ENCODE measurements at regions not wholly inside any gene's neighbourhood (a gene's known extent, or its start where the extent isn't known, plus 50 kb on each side); places are given as distances from the start of the nearest gene placed in this dataset.

DNA sequence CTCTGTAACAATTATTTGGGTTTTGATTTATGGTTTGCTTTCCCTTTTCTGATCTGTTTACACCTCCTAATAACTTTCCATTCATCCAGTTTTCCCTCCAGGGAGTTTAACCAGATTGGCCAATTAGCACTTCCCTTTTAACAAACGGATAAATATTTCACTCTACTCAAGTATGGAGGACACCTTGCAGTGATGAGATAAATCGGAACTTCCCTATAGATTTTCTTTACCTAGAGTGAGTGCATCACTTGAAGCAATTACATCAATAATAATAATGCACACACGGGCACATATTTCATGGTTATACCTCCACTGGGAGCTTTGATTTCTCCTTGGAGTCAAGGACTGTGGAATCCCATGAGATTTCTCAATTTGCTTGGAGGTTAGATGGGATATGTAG is 239.1 kb upstream of the CFAP20DC start:
- TF ChIP-seq, protein P1, sequence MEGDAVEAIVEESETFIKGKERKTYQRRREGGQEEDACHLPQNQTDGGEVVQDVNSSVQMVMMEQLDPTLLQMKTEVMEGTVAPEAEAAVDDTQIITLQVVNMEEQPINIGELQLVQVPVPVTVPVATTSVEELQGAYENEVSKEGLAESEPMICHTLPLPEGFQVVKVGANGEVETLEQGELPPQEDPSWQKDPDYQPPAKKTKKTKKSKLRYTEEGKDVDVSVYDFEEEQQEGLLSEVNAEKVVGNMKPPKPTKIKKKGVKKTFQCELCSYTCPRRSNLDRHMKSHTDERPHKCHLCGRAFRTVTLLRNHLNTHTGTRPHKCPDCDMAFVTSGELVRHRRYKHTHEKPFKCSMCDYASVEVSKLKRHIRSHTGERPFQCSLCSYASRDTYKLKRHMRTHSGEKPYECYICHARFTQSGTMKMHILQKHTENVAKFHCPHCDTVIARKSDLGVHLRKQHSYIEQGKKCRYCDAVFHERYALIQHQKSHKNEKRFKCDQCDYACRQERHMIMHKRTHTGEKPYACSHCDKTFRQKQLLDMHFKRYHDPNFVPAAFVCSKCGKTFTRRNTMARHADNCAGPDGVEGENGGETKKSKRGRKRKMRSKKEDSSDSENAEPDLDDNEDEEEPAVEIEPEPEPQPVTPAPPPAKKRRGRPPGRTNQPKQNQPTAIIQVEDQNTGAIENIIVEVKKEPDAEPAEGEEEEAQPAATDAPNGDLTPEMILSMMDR (IDR thresholded peaks at IDR 0.05; ENCODE audit: low read depth, low read length) = no peak
- no peaks in the 10 kb centered on the region for H3K36me3 ChIP-seq
- H3K27ac ChIP-seq = no peak overlapping the region
- no peaks in the 10 kb centered on the region for H3K4me1 ChIP-seq (ENCODE audit: low read depth)
- no peaks in the 10 kb centered on the region for H3K27me3 ChIP-seq
- DNase-seq (ENCODE audit: low read depth in 1 of 2, low spot score in 1 of 2) = no peak
- no peaks in the 10 kb centered on the region for H3K9me3 ChIP-seq (ENCODE audit: low read depth)
- no peak overlapping the region for H3K4me3 ChIP-seq

DNA sequence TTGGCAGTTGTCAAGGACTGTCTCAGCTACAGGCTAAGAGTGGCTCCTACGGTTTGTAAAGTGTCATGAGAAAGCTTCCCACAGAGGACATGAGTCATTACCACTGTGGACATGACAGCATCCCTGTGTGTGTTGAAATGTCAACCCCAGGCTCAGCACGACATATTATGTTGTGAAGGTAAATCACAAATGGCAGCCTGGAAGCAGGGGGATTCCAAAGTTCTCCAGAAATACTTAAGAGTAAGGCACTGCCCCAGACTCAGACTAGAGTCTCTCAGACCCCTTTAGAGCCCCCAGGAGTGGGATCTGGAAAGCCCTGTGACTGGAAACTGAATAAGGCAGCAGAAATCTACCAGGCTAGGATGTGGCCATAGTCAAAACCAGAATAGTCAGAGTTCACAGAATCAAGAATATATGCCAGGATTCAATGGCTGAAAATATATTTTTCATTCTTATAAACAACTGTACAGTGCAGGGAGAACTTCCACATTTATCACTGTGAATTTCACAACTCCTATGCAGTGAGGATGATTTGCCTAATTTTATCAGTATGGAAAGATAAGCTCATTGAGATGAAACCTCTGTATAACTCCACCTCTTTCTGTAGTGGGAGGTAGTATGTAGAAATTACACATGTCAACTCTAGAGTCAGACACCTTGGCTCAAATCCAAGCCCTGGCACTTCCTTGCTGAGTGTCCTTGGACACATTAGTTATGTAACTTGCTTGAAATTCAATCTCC is 237.1 kb upstream of the CFAP20DC start:
- no peak overlapping the region for H3K4me3 ChIP-seq
- no peaks in the 10 kb centered on the region for H3K9me3 ChIP-seq (ENCODE audit: low read depth)
- no peaks in the 10 kb centered on the region for H3K4me1 ChIP-seq (ENCODE audit: low read depth)
- no peaks in the 10 kb centered on the region for H3K36me3 ChIP-seq
- H3K27me3 ChIP-seq = no peaks in the 10 kb centered on the region
- no peak overlapping the region for H3K27ac ChIP-seq
- DNase-seq (ENCODE audit: low read depth in 1 of 2, low spot score in 1 of 2) = peak; percentile 21 to 25
- TF ChIP-seq, protein P1 (IDR thresholded peaks at IDR 0.05; ENCODE audit: low read depth, low read length) = no peak

DNA sequence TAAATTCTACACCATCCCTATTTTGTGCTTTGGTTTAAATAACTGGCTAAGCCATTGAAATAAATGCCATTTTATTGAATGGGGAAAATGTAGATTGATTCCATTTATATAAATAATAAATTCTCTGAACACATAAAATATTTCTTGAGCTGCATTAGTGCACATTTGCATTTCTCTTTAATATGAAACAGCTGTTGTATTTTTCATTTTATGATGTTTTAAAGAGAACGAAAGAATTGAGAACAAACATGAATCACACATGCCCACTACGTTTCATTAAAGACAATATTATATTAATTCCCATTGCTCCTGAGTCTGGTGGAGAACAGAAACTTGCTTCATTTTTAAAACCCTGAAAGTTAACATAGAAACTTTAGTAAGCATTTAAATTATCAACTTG is 235.7 kb upstream of the CFAP20DC start:
- Histone ChIP-seq H3K4me1 (ENCODE audit: low read depth) (no peaks in the 10 kb centered on the region), H3K9me3 (ENCODE audit: low read depth) (no peaks in the 10 kb centered on the region), H3K4me3 (no peak overlapping the region), H3K27ac (no peak overlapping the region), H3K27me3 (no peaks in the 10 kb centered on the region), H3K36me3 (no peaks in the 10 kb centered on the region)
- TF ChIP-seq, protein P1 (IDR thresholded peaks at IDR 0.05; ENCODE audit: low read depth, low read length) = no peak
- DNase-seq (ENCODE audit: low read depth in 1 of 2, low spot score in 1 of 2) = no peak

DNA sequence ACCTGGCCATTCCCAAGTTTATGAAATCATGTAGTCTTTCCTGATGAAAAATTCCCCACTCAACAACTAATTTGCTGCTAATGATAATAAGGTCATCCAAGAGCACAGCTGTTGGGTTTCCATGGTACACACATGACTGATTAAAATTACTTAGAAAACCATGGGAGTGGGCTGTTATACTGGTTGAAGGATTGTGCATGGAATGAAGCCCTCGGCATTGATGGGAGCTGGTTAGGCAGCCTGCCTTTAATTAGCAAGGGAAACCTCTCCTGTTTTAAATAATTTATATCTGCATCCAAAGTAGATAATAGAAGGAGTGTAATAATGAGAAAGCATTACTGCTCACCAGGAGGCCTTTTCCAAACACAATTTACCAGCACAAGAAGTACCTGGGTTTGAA is 235.1 kb upstream of the CFAP20DC start:
- no peak for DNase-seq (ENCODE audit: low read depth in 1 of 2, low spot score in 1 of 2)

DNA sequence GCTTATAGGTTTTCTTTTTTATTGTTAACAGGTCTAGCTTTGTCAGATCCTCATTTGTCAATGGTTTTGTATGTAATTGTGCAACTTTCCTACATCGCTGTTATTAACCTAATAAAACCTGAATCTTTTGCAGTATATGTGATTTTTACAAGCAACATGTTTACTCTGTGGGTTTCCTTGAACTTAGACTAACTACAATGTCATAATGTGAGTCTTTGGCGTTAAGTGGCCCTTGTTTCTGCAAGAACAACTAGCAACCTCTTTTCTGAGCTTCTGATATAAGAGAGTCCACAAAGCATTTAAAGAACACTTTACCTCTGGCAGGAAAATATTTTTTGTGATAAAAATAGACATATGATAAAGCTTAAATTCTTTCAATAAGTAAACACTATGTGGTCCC is 230.3 kb upstream of the CFAP20DC start:
- H3K27ac ChIP-seq = no peak overlapping the region
- H3K9me3 ChIP-seq (ENCODE audit: low read depth) = no peaks in the 10 kb centered on the region
- no peaks in the 10 kb centered on the region for H3K36me3 ChIP-seq
- H3K27me3 ChIP-seq = no peaks in the 10 kb centered on the region
- H3K4me1 ChIP-seq (ENCODE audit: low read depth) = no peaks in the 10 kb centered on the region
- TF ChIP-seq, protein P1 (IDR thresholded peaks at IDR 0.05; ENCODE audit: low read depth, low read length) = no peak
- DNase-seq (ENCODE audit: low read depth in 1 of 2, low spot score in 1 of 2) = no peak
- H3K4me3 ChIP-seq = no peak overlapping the region

More for the DNA sequence above, 235.1 kb upstream of the CFAP20DC start:
- Histone ChIP-seq H3K9me3 (ENCODE audit: low read depth) (no peaks in the 10 kb centered on the region), H3K27me3 (no peaks in the 10 kb centered on the region), H3K4me1 (ENCODE audit: low read depth) (no peaks in the 10 kb centered on the region), H3K4me3 (no peak overlapping the region), H3K36me3 (no peaks in the 10 kb centered on the region), H3K27ac (no peak overlapping the region)
- TF ChIP-seq, protein P1 (IDR thresholded peaks at IDR 0.05; ENCODE audit: low read depth, low read length) = no peak

All from cardiac muscle cell (in vitro differentiated cells and primary cell).